Natural killer cell (primary cell): ENCODE measurements at regions not wholly inside any gene's neighbourhood (a gene's known extent, or its start where the extent isn't known, plus 50 kb on each side); places are given as distances from the start of the nearest gene placed in this dataset.

Experiments used
- ATAC-seq, 3 donors: fragments of 150-1000 bp in 2 of 3; fragments of 200-7000 bp in 1 of 3; cut with Tn5 transposase; 1 replicate in 1 of 3; 2 replicates in 2 of 3; pipeline ENCODE4 v1.10.0; 2021; ENCODE audit warnings: mild to moderate bottlenecking in 2 of 3, moderate library complexity in 2 of 3
- DNase-seq, 2 donors: peaks; one replicate each; pipeline versions ENCODE4 v3.0.0 to v3.0.0-alpha.2; 2013 to 2021; ENCODE audit warnings: mixed read lengths in 1 of 2
- H3K27ac ChIP-seq: one replicate; pipeline ENCODE4 v1.5.1; 2013; ENCODE audit warnings: mild to moderate bottlenecking, low read length
- H3K27me3 ChIP-seq: one replicate; pipeline ENCODE4 v1.6.1; 2013; ENCODE audit warnings: low read length; ENCODE audit not compliant: control insufficient read depth, insufficient read depth
- H3K36me3 ChIP-seq: one replicate; pipeline ENCODE4 v1.6.1; 2013; ENCODE audit warnings: low read length; ENCODE audit not compliant: control insufficient read depth, insufficient read depth
- H3K4me1 ChIP-seq: one replicate; pipeline ENCODE4 v1.6.1; 2013; ENCODE audit warnings: low read length; ENCODE audit not compliant: control insufficient read depth, insufficient read depth
- H3K4me3 ChIP-seq: one replicate; pipeline ENCODE4 v1.5.1; 2013; ENCODE audit warnings: low read length
- H3K9me3 ChIP-seq: one replicate; pipeline ENCODE4 v1.6.1; 2013; ENCODE audit warnings: low read length; ENCODE audit not compliant: control insufficient read depth, insufficient read depth
- H3K27ac Mint-ChIP-seq, 2 donors: one replicate each; pipeline ENCODE4 v1.8.0; 2022; ENCODE audit warnings: mild to moderate bottlenecking in 2 of 2, mixed read lengths in 2 of 2, moderate library complexity in 1 of 2
- H3K27me3 Mint-ChIP-seq, 2 donors: one replicate each; pipeline ENCODE4 v1.8.0; 2022; ENCODE audit warnings: low read depth in 2 of 2, mixed read lengths in 2 of 2
- H3K36me3 Mint-ChIP-seq: one replicate; pipeline ENCODE4 v1.8.0; 2022; ENCODE audit warnings: mixed read lengths
- H3K4me1 Mint-ChIP-seq, 2 donors: one replicate each; pipeline ENCODE4 v1.8.0; 2022; ENCODE audit warnings: mixed read lengths in 2 of 2
- H3K4me3 Mint-ChIP-seq: one replicate; pipeline ENCODE4 v1.8.0; 2022; ENCODE audit warnings: mild to moderate bottlenecking, moderate library complexity, mixed read lengths
- H3K9me3 Mint-ChIP-seq, 2 donors: one replicate each; pipeline ENCODE4 v1.8.0; 2022; ENCODE audit warnings: mixed read lengths in 2 of 2
- WGBS: methylation state at CpG from one replicate; pipeline ENCODE4 v1.1.7; 2013; ENCODE audit warnings: missing lambda C conversion rate; ENCODE audit not compliant: insufficient coverage; 5-methylcytosine and 5-hydroxymethylcytosine counted together
- intact Hi-C: fragments of 100-400 bp; cut with micrococcal nuclease; formaldehyde crosslinking; loops from one replicate; pipeline ENCODE4 v1.14.2; 2022
- TF ChIP-seq, protein P1 (sequence below): fragments of 200-600 bp; IDR thresholded peaks from one replicate; pipeline ENCODE4 v1.8.0; 2022; ENCODE audit warnings: antibody characterized with exemption

DNA sequence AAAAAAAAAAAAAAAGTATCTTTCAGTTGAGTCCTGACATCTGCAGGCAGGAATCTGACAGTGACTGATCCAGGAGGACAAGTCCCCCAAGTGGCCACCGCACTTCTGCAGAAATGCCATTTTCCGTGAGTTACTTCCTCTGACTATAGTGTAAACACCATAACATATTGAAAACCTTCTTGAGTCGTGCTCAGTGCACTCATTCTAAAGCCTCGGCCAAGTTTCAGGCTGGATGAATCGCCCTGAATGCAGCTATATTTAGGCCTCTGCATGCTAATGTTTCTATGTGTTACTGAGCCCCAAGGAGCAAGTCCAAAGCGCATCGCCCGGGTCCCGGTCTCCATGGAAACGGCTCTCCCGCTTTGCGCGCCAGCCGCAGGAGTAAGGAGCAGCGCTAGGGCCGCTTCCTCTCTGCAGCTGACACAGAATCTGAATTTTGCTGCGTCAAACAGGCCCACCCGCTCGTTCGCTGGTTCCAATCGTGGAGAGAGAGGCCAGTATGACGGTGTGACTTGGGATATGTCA, 335.4 kb downstream of the MSX2 start:
- no peaks in the 10 kb centered on the region for H3K27me3 ChIP-seq
- no peak overlapping the region for H3K27ac Mint-ChIP-seq
- DNase-seq: peak in 1 of 2 donors; percentile 4
- H3K36me3 ChIP-seq: no peaks in the 10 kb centered on the region
- intact Hi-C loops: no loop called here
- no peaks in the 10 kb centered on the region for H3K9me3 Mint-ChIP-seq
- WGBS: 2% methylated on average over 22 of the region's 22 CpGs
- H3K4me1 Mint-ChIP-seq: no peaks in the 10 kb centered on the region
- H3K36me3 Mint-ChIP-seq: no peaks in the 10 kb centered on the region
- H3K9me3 ChIP-seq: no peaks in the 10 kb centered on the region
- peak overlapping the region; percentile 23 for H3K4me3 Mint-ChIP-seq
- H3K4me3 ChIP-seq: no peak overlapping the region
- ATAC-seq: no peak
- no peak overlapping the region for H3K27ac ChIP-seq
- H3K27me3 Mint-ChIP-seq: peaks cover 10 to 24% of the 10 kb centered on the region in 2 donors
- TF ChIP-seq, protein P1, sequence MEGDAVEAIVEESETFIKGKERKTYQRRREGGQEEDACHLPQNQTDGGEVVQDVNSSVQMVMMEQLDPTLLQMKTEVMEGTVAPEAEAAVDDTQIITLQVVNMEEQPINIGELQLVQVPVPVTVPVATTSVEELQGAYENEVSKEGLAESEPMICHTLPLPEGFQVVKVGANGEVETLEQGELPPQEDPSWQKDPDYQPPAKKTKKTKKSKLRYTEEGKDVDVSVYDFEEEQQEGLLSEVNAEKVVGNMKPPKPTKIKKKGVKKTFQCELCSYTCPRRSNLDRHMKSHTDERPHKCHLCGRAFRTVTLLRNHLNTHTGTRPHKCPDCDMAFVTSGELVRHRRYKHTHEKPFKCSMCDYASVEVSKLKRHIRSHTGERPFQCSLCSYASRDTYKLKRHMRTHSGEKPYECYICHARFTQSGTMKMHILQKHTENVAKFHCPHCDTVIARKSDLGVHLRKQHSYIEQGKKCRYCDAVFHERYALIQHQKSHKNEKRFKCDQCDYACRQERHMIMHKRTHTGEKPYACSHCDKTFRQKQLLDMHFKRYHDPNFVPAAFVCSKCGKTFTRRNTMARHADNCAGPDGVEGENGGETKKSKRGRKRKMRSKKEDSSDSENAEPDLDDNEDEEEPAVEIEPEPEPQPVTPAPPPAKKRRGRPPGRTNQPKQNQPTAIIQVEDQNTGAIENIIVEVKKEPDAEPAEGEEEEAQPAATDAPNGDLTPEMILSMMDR: no peak
- peaks cover 3% of the 10 kb centered on the region for H3K4me1 ChIP-seq

DNA sequence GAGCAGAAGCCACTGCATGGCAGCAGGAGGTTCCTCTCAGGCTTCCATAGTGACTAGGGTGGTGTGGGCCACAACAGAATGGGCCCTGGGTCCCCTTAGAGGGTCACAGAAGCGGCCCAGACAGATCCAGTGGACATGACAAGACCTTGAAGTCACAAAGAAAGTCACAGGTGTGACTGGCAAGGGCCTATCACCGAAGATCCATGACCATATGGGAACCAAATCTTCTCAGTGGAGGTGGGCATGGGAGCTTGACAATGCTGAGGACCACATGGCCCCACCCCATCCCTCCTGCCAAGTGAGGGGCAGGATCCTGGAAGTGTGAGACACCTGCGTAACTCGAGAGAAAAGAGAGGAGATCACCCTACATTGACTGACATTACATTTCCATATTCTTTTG, 332.4 kb downstream of the MSX2 start:
- Mint-ChIP-seq H3K4me1 (no peaks in the 10 kb centered on the region), H3K36me3 (no peaks in the 10 kb centered on the region), H3K4me3 (no peak overlapping the region), H3K27me3 (peaks cover 10 to 14% of the 10 kb centered on the region in 2 donors), H3K27ac (no peak overlapping the region), H3K9me3 (no peaks in the 10 kb centered on the region)
- Histone ChIP-seq H3K27me3 (no peaks in the 10 kb centered on the region), H3K9me3 (no peaks in the 10 kb centered on the region), H3K4me3 (no peak overlapping the region), H3K36me3 (no peaks in the 10 kb centered on the region), H3K4me1 (peaks cover 3% of the 10 kb centered on the region), H3K27ac (no peak overlapping the region)
- DNase-seq: no peak
- TF ChIP-seq, protein P1: no peak
- ATAC-seq: no peak
- intact Hi-C loops: no loop called here
- WGBS: 78% methylated on average over 4 of the region's 4 CpGs

- ATAC-seq (no peak), DNase-seq (no peak)
- H3K27ac ChIP-seq: no peak overlapping the region
- no peaks in the 10 kb centered on the region for H3K36me3 ChIP-seq
- Mint-ChIP-seq H3K36me3 (no peaks in the 10 kb centered on the region), H3K9me3 (no peaks in the 10 kb centered on the region), H3K4me3 (no peak overlapping the region), H3K27me3 (peaks cover 4 to 6% of the 10 kb centered on the region in 2 donors), H3K27ac (no peak overlapping the region), H3K4me1 (no peaks in the 10 kb centered on the region)
- 81% methylated on average over 3 of the region's 3 CpGs for WGBS
- no peaks in the 10 kb centered on the region for H3K4me1 ChIP-seq
- TF ChIP-seq, protein P1: no peak
- H3K9me3 ChIP-seq: no peaks in the 10 kb centered on the region
- no peak overlapping the region for H3K4me3 ChIP-seq
- H3K27me3 ChIP-seq: no peaks in the 10 kb centered on the region
- intact Hi-C loops: no loop called here
Measured at GRCh38 chr5:175054243-175054642, 329.9 kb downstream of the MSX2 start.

DNA sequence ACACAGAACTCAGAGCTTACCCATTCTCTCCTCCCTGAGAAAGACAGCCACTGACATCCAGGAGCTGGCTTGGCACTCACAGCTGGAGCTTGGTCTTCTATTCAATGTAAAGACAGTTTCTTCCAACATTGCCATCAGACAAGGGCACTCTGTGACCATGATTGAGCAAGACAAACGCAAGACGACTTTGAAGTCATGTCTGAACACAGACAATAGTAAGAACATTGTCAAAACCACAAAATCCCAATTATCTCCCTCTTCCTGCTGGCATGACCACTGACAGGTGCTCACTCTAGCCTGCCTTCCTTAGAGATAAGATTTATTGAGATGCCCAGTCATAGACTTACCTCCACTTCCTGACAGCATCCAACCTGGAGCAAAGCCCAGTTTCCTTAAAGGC, 328.0 kb downstream of the MSX2 start:
- no peak overlapping the region for H3K27ac Mint-ChIP-seq
- no peaks in the 10 kb centered on the region for H3K36me3 Mint-ChIP-seq
- ATAC-seq (no peak), DNase-seq (no peak)
- Histone ChIP-seq H3K27me3 (no peaks in the 10 kb centered on the region), H3K4me3 (no peak overlapping the region), H3K9me3 (no peaks in the 10 kb centered on the region), H3K4me1 (no peaks in the 10 kb centered on the region), H3K36me3 (no peaks in the 10 kb centered on the region), H3K27ac (no peak overlapping the region)
- H3K4me3 Mint-ChIP-seq: no peak overlapping the region
- H3K27me3 Mint-ChIP-seq: peaks cover 0 to 3% of the 10 kb centered on the region in 2 donors
- TF ChIP-seq, protein P1: no peak
- WGBS: 69% methylated on average over 2 of the region's 2 CpGs
- no peaks in the 10 kb centered on the region for H3K9me3 Mint-ChIP-seq
- intact Hi-C loops: no loop called here
- no peaks in the 10 kb centered on the region for H3K4me1 Mint-ChIP-seq
